Gastroesophageal sphincter (tissue), 3 donors: ENCODE measurements at regions not wholly inside any gene's neighbourhood (a gene's known extent, or its start where the extent isn't known, plus 50 kb on each side); places are given as distances from the start of the nearest gene placed in this dataset.

Experiments
- CTCF ChIP-seq, 4 experiments: fragments of 200-600 bp in 2 of 4; fragments of 450-650 bp in 2 of 4; sonication (generic) in 1 of 4; IDR thresholded peaks; one replicate each; pipeline ENCODE4 v1.5.1; 2017 to 2019; ENCODE audit warnings: antibody characterized with exemption in 4 of 4, mild to moderate bottlenecking in 2 of 4, moderate library complexity in 2 of 4
- POLR2A ChIP-seq, 2 donors: fragments of 450-650 bp; IDR thresholded peaks; one replicate each; pipeline ENCODE4 v1.6.1; 2017; ENCODE audit warnings: antibody characterized with exemption in 2 of 2, mild to moderate bottlenecking in 2 of 2, moderate library complexity in 1 of 2

- TF ChIP-seq CTCF (IDR thresholded peaks at IDR 0.05) (no peak), POLR2A (IDR thresholded peaks at IDR 0.05) (no peak)
Measured at GRCh38 chr4:143084566-143084965, 100.2 kb upstream of the USP38 start.
